Neuronal stem cell (in vitro differentiated cells): ENCODE measurements at regions not wholly inside any gene's neighbourhood (a gene's known extent, or its start where the extent isn't known, plus 50 kb on each side); places are given as distances from the start of the nearest gene placed in this dataset.

Experiments
- DNase-seq: peaks from one replicate; pipeline ENCODE4 v3.0.0-alpha.2; 2013; ENCODE audit warnings: low spot score
- H2AFZ ChIP-seq: one replicate; pipeline ENCODE4 v1.6.1; 2013; ENCODE audit warnings: mild to moderate bottlenecking, low read length, inconsistent platforms
- H2AK5ac ChIP-seq: 2 replicates; pipeline ENCODE4 v1.6.1; 2013; ENCODE audit warnings: low read depth, mild to moderate bottlenecking, inconsistent platforms, low read length, moderate library complexity, mixed read lengths
- H2BK120ac ChIP-seq: 2 replicates; pipeline ENCODE4 v1.6.1; 2013; ENCODE audit warnings: low read depth, mild to moderate bottlenecking, inconsistent platforms, low read length, moderate library complexity, mixed read lengths
- H2BK12ac ChIP-seq: one replicate; pipeline ENCODE4 v1.6.1; 2013; ENCODE audit warnings: low read length, inconsistent platforms
- H2BK15ac ChIP-seq: 2 replicates; pipeline ENCODE4 v1.6.1; 2013; ENCODE audit warnings: mild to moderate bottlenecking, low read length, inconsistent platforms, mixed read lengths
- H2BK5ac ChIP-seq: one replicate; pipeline ENCODE4 v1.6.1; 2013; ENCODE audit warnings: inconsistent platforms, mild to moderate bottlenecking, low read length, moderate library complexity
- H3K14ac ChIP-seq: one replicate; pipeline ENCODE4 v1.6.1; 2013; ENCODE audit warnings: low read length, inconsistent platforms
- H3K18ac ChIP-seq: 2 replicates; pipeline ENCODE4 v1.6.1; 2013; ENCODE audit warnings: low read length, inconsistent platforms
- H3K23ac ChIP-seq: 2 replicates; pipeline ENCODE4 v1.6.1; 2013; ENCODE audit warnings: low read depth, mild to moderate bottlenecking, mixed read lengths, low read length, inconsistent platforms; ENCODE audit not compliant: poor library complexity
- H3K27ac ChIP-seq: replicated peaks from 3 replicates; pipeline ENCODE4 v1.5.1; 2013; ENCODE audit warnings: low read length, inconsistent platforms
- H3K27me3 ChIP-seq, 3 experiments: 2 replicates each; pipeline ENCODE4 v1.6.1; 2013; ENCODE audit warnings: low read length in 3 of 3, mild to moderate bottlenecking in 2 of 3, inconsistent platforms in 1 of 3, low read depth in 1 of 3, mixed read lengths in 1 of 3, moderate library complexity in 1 of 3; ENCODE audit not compliant: control insufficient read depth in 3 of 3, insufficient read depth in 3 of 3
- H3K36me3 ChIP-seq, 2 donors: replicated peaks in 1 of 2; 2 replicates each; pipeline ENCODE4 v1.6.1; 2013; ENCODE audit warnings: low read length in 2 of 2; ENCODE audit not compliant: control insufficient read depth in 2 of 2, insufficient read depth in 2 of 2
- H3K4ac ChIP-seq: 2 replicates; pipeline ENCODE4 v1.6.1; 2013; ENCODE audit warnings: inconsistent platforms, mild to moderate bottlenecking, low read length, moderate library complexity
- H3K4me1 ChIP-seq, 2 donors: 1 replicate in 1 of 2; 2 replicates in 1 of 2; pipeline ENCODE4 v1.6.1; 2013; ENCODE audit warnings: low read length in 2 of 2, low read depth in 1 of 2; ENCODE audit not compliant: control insufficient read depth in 2 of 2, insufficient read depth in 1 of 2
- H3K4me2 ChIP-seq: one replicate; pipeline ENCODE4 v1.6.1; 2013; ENCODE audit warnings: mild to moderate bottlenecking, low read length, inconsistent platforms; ENCODE audit not compliant: insufficient read depth, poor library complexity, severe bottlenecking
- H3K4me3 ChIP-seq, 2 donors: 2 replicates each; pipeline ENCODE4 v1.5.1; 2013; ENCODE audit warnings: low read length in 2 of 2, mild to moderate bottlenecking in 2 of 2, inconsistent platforms in 1 of 2, moderate library complexity in 1 of 2
- H3K79me1 ChIP-seq: one replicate; pipeline ENCODE4 v1.6.1; 2013; ENCODE audit warnings: low read depth, mild to moderate bottlenecking, inconsistent platforms, low read length, moderate library complexity
- H3K9ac ChIP-seq: one replicate; pipeline ENCODE4 v1.6.1; 2013; ENCODE audit warnings: mild to moderate bottlenecking, low read depth, low read length, inconsistent platforms; ENCODE audit not compliant: poor library complexity
- H3K9me3 ChIP-seq, 2 donors: replicated peaks in 1 of 2; 2 replicates each; pipeline versions ENCODE3 to v1.6.1; 2013; ENCODE audit warnings: low read length in 2 of 2, mild to moderate bottlenecking in 2 of 2, inconsistent platforms in 1 of 2, low read depth in 1 of 2, mixed read lengths in 1 of 2, moderate library complexity in 1 of 2; ENCODE audit not compliant: control insufficient read depth in 2 of 2, insufficient read depth in 1 of 2
- H4K8ac ChIP-seq: one replicate; pipeline ENCODE4 v1.6.1; 2013; ENCODE audit warnings: low read depth, mild to moderate bottlenecking, inconsistent platforms, low read length, moderate library complexity
- H4K91ac ChIP-seq: one replicate; pipeline ENCODE4 v1.6.1; 2013; ENCODE audit warnings: low read length, low read depth, mild to moderate bottlenecking, inconsistent platforms; ENCODE audit not compliant: poor library complexity
- WGBS, 2 donors: extraction: QIAGEN DNeasy Blood & Tissue Kit; methylation state at CpG; one replicate each; pipeline ENCODE4 v1.1.7; 2013; ENCODE audit warnings: missing lambda C conversion rate in 2 of 2, mixed read lengths in 1 of 2; ENCODE audit not compliant: insufficient read length in 2 of 2, insufficient replicate concordance in 1 of 2; ENCODE audit errors: extremely low coverage in 2 of 2; 5-methylcytosine and 5-hydroxymethylcytosine counted together

DNA sequence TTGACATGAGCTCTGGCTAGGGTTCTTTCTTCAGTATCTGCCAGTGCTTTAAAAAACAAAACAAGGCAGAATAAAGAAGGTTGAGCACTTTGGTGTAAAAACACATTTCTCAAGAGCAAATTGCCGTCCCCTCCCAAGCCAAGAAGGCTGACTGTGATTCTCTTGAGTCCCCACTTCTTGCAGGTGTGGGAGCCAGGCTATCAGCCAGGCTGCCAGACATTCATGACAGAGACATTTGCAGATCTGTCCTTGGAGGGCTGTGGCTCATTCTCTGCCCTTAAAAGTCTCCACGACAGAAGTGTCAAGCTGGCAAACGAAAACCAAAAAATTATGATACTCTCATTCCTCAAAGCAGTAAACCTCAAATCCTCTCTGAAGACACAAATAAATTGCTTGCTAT is 749.3 kb upstream of the HS6ST1 start:
- H3K4me2 ChIP-seq: no peak overlapping the region
- no peak overlapping the region for H2BK15ac ChIP-seq
- no peaks in the 10 kb centered on the region for H3K27me3 ChIP-seq
- no peaks in the 10 kb centered on the region for H3K4me1 ChIP-seq
- no peak overlapping the region for H3K14ac ChIP-seq
- WGBS, 2 donors: no CpG with 5 or more reads among the region's 3 CpGs
- H3K79me1 ChIP-seq: peaks cover 4% of the 10 kb centered on the region
- H3K23ac ChIP-seq: no peak overlapping the region
- H3K9ac ChIP-seq: no peak overlapping the region
- no peak overlapping the region for H2BK5ac ChIP-seq
- H4K91ac ChIP-seq: no peak overlapping the region
- no peak overlapping the region for H3K4me3 ChIP-seq
- no peak overlapping the region for H2BK12ac ChIP-seq
- no peak overlapping the region for H4K8ac ChIP-seq
- no peak overlapping the region for H3K27ac ChIP-seq
- H2BK120ac ChIP-seq: no peak overlapping the region
- H3K18ac ChIP-seq: no peak overlapping the region
- H2AFZ ChIP-seq: no peak overlapping the region
- DNase-seq: no peak
- H3K4ac ChIP-seq: no peak overlapping the region
- no peak overlapping the region for H2AK5ac ChIP-seq
- no peaks in the 10 kb centered on the region for H3K9me3 ChIP-seq
- no peaks in the 10 kb centered on the region for H3K36me3 ChIP-seq

DNA sequence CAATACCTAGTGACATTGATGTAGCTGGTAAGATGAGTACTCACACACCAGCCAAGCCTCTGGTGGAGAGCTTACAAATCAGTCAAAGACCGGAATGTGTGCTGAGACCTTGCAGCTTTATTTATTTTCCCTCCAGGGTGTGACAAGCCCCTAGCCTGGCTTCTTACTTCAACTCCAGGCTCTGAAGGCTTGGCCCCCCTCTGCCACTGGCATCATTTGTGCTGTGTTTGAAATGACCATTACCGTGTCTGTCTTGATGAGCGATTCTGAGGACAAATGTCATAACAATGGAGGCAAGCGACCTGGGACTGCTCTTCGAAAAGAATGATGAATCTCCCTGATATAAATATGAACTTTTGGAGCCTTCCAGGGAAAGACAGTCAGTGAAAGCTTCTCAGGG is 749.9 kb upstream of the HS6ST1 start:
- Histone ChIP-seq H3K23ac (no peak overlapping the region), H2BK5ac (no peak overlapping the region), H2BK15ac (no peak overlapping the region), H3K9me3 (no peaks in the 10 kb centered on the region), H3K4me3 (no peak overlapping the region), H3K4ac (no peak overlapping the region), H2AK5ac (no peak overlapping the region), H3K9ac (no peak overlapping the region), H3K27ac (no peak overlapping the region), H2AFZ (no peak overlapping the region), H4K8ac (no peak overlapping the region), H3K14ac (no peak overlapping the region), H3K27me3 (no peaks in the 10 kb centered on the region), H3K36me3 (no peaks in the 10 kb centered on the region), H2BK120ac (no peak overlapping the region), H4K91ac (no peak overlapping the region), H2BK12ac (no peak overlapping the region), H3K4me1 (no peaks in the 10 kb centered on the region), H3K18ac (no peak overlapping the region), H3K4me2 (no peak overlapping the region), H3K79me1 (peaks cover 4% of the 10 kb centered on the region)
- DNase-seq: no peak
- WGBS, 2 donors: no CpG with 5 or more reads among the region's 5 CpGs

DNA sequence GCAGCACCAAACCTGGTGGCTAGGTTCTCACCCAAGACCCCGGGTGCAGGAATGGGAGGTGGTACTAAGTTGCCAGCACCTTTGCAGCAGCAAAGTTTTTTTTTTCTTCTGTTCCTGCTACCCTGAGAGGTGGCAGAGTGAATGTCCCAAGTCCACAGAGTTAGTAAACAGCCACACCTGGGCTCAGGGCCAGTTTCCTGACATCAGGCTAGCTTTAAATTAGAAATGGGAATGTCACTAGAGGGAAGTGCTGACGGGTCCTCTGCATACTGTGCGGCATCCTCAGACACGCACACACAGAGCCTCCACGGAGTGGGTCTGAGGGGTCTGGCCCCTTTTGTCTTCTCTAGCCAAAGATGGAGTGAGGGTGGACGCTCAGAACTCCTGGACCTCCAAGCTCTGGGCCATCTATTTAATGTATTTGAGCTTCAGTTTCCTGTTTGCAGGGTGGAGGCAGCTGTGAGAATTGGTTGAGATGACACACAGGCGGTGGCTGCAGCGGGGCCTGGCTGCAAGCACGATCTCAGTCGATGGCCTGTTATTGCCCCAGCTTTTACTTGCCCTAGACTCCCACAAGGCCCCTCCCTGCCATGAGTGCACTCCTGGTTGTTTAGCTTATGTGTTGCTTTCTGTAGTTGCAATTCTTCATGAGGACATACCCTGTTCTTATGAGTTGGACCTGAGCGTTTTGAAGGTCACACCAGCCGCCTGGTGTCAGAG is 751.4 kb upstream of the HS6ST1 start:
- Histone ChIP-seq H4K91ac (no peak overlapping the region), H3K4me3 (no peak overlapping the region), H3K4me1 (no peaks in the 10 kb centered on the region), H3K36me3 (no peaks in the 10 kb centered on the region), H3K9ac (no peak overlapping the region), H2AFZ (no peak overlapping the region), H3K27ac (no peak overlapping the region), H2BK12ac (no peak overlapping the region), H3K9me3 (no peaks in the 10 kb centered on the region), H3K18ac (no peak overlapping the region), H2BK15ac (no peak overlapping the region), H2BK120ac (no peak overlapping the region), H2AK5ac (no peak overlapping the region), H3K27me3 (no peaks in the 10 kb centered on the region), H3K79me1 (peaks cover 4% of the 10 kb centered on the region), H3K14ac (no peak overlapping the region), H3K4me2 (no peak overlapping the region), H3K4ac (no peak overlapping the region), H4K8ac (no peak overlapping the region), H3K23ac (no peak overlapping the region), H2BK5ac (no peak overlapping the region)
- WGBS, 2 donors: no CpG with 5 or more reads among the region's 12 CpGs
- DNase-seq: no peak

DNA sequence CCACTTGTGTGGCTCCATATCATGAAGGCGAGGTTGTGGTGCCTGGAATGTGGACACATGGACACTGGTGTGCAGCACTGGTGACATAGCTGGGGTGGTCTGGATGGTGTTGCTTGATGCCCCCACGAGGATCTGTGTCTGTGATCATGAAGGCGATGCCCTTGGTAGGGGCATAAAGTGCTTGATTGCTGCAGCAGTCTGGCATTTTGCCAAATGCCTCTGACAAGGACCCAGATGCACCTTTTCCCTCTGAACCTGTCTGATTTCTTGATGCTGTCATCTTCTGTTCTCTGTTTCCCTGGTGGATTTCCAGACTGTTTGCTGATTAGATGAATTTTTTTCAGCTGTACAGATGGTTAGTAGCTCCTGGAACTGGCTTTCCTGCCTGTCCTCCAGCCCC is 752.0 kb upstream of the HS6ST1 start:
- Histone ChIP-seq H4K91ac (no peak overlapping the region), H3K79me1 (peaks cover 4% of the 10 kb centered on the region), H2BK120ac (no peak overlapping the region), H3K9ac (peak overlapping the region; percentile 27), H2AFZ (no peak overlapping the region), H3K18ac (peak overlapping the region; percentile 61), H4K8ac (no peak overlapping the region), H2AK5ac (no peak overlapping the region), H3K14ac (no peak overlapping the region), H3K4me3 (no peak overlapping the region), H3K27ac (no peak overlapping the region), H3K9me3 (no peaks in the 10 kb centered on the region), H2BK5ac (no peak overlapping the region), H3K23ac (no peak overlapping the region), H3K4me1 (no peaks in the 10 kb centered on the region), H3K27me3 (no peaks in the 10 kb centered on the region), H3K4me2 (no peak overlapping the region), H3K4ac (no peak overlapping the region), H2BK12ac (no peak overlapping the region), H2BK15ac (no peak overlapping the region), H3K36me3 (no peaks in the 10 kb centered on the region)
- WGBS, 2 donors: no CpG with 5 or more reads among the region's 3 CpGs
- no peak for DNase-seq
